HG03432 (cell line): ENCODE measurements at regions not wholly inside any gene's neighbourhood (a gene's known extent, or its start where the extent isn't known, plus 50 kb on each side); places are given as distances from the start of the nearest gene placed in this dataset.
"Not testable (repeated sequence)": the region's sequence is repeated elsewhere in the genome, so short reads cannot be mapped to it uniquely, and the experiment has no call there.

Experiments used
- ATAC-seq: cut with Tn5 transposase; IDR thresholded peaks from one replicate; pipeline ENCODE4 v1.9.1; 2021; ENCODE audit warnings: mild to moderate bottlenecking, moderate library complexity; ENCODE audit not compliant: unreplicated experiment

DNA sequence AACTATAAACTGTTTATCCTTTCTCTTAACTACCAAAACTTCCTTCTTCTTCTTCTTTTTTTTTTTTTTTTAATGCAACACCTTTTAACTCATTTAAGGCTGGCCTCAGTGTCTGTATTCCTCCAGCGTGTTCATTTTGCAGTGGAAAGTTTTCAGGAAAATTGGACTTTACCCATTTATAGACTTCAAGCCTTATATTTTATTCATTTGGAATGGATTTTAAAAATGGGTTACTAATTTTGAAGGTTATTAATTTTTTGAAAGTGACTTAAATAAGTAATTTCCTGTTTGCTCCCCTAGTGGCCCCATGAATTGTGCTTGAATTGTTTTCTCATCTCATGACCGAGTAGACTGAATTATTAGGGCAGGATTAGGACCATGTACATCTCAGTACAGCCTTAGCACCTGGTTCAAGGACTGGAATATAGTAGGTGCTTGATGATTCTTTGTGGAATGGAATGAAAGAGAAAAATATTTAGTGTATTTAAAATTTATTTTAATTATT lies 282.7 kb downstream of the ANKRD50 start:
- no peak for ATAC-seq

DNA sequence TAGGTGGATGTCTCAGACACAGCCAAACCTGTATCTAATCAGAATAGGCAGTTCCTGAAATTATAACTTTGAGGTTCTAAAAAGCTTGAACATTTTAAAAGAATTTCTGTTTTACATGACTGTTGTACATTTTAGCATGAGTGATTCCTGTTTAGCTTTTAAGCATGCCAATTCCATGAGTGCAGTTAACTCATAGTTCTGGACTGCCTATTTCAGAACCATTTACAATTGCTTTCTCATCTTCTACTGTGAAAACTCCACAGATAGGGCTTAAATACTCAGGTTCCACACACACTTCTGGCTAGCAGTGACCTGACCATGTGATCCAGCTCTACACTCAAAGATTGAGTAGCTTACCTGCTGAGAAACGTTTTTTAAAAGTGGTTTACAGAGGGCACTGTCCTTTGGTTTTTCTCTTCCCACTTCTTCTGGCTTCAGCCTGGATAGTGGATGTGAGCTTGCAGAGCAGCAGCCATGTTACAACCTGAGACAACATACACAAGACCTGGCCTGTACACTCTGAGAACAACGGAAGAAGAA lies 280.8 kb downstream of the ANKRD50 start:
- no peak for ATAC-seq

DNA sequence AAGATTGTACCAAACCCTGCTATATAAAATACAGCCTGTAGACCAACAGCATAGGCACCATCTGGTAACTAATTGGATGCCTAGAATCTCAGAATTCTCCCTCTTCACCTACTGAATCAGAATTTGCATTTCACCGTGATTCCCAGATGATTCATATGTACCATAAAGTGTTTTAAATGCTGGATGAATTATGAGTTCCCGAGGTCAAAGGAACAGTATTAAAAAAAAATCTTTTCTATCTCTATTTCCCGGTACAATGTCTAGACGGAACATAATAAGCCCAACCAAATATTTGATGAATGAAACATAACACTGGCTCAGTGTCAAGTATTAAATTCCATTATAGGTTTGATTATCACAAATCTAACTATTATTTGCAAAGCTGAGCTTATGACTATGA lies 280.0 kb downstream of the ANKRD50 start:
- no peak for ATAC-seq

DNA sequence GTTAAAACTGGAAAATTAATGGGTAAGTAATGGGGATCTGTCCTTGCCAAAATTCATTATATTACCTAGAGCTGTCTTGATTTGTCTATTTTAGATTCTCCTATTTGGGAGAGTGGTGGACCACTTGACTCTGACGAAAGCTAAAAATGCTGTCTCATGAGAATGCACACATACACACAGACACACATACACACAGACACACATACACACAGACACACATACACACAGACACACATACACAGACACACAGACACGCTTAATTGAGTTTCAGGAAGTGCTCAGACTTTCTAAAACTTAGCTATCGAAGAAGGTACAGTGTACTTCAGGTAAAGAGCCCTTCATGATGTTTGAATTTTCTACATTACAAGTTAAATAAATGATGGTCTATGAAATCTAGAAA lies 279.5 kb downstream of the ANKRD50 start:
- ATAC-seq: no peak

DNA sequence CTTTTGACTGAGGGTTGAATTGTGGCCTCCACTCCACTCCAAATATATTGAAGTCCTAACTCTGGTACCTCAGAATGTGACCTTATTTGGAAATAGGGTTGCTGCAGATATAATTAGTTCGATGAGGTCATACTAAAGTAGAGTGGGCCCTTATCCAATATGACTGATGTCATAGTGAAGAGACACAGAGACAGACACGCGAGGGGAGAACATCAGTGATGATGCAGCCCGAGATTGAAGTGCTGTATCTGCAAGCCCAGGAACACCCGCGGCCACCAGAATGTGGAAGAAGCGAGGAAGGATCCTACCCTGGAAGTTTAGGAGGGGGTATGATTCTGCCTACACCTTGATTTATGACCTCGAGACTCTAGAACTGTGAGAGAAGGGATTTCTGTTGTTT lies 279.0 kb downstream of the ANKRD50 start:
- ATAC-seq: no peak

DNA sequence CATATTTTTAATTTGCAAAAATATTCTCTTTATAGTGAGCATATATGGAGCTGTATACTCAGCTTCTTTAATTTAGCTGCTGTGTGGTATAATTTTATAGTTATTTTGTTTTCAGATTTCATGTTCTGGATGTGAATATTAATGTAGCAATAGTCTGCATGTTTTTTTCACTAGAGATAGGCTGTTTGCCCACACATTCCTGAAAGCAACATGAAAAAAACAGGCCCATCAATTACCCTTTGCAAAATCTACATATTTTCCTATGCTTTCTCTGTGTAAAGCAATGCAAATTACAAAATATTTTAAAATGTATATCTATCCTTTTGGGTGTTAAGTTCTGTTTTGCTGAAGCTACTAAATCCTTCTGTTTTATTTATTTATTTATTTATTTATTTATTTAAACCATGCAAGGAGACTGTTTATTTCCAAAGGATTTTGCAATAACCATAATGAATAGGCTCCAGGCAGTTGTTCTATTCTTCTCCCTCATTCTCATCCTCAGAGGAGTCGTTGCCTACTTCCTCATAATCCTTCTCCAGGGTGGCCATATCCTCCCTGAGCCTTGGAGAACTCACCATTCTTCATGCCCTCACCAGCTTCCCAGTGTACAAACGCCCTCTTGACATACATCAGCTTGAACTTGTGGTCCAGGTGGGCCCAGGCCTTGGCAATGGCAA lies 277.1 kb downstream of the ANKRD50 start:
- no peak for ATAC-seq

DNA sequence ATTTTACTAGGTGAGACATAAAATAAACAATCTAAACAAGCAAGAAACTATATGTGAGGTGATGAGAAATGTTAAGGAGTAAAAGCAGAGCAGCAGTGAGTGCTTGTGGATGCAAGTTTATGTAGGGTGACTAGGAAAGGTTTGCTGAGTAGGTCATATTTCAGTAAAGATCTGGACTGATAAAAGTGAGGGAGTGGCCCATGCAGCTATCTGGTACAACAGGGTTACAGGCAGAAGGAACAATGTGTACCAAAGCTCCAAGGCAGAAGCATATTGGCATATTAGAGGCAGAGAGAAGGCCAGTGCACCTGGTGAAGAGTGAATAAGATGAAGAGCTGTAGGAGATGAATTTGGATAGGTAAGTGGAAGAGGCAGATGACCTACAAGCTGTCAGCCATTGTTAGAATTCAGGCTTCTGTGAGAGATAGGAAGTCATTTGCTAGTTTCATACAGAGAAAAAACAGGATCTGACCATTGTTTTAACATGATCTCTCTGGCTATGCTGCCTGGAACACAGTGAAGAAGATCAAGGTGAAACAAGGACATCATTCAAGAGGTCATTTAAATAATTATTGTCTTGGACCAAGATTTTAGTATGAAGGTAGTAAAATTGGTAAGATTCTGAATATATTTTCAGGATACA lies 274.6 kb downstream of the ANKRD50 start:
- ATAC-seq: no peak

DNA sequence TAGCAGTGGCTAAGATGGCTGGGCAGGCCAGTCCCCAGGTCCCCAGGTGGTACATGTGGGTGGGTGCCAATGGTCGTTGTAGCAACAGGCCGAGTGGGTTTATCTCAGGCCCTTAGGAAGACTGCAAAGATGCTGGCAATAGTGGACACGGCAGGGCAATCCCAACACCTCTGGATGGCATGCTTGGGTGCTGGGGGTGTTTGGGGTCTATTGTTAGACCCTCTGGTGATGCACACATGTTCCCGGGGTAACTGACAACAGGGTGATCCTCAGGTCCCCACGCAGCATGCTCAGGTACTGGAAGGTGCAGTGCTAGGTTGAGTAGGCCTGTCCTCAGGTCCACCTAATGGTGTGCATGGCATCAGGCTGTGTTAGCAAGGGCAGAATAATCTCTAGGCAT lies 267.5 kb downstream of the ANKRD50 start:
- ATAC-seq: no peak

DNA sequence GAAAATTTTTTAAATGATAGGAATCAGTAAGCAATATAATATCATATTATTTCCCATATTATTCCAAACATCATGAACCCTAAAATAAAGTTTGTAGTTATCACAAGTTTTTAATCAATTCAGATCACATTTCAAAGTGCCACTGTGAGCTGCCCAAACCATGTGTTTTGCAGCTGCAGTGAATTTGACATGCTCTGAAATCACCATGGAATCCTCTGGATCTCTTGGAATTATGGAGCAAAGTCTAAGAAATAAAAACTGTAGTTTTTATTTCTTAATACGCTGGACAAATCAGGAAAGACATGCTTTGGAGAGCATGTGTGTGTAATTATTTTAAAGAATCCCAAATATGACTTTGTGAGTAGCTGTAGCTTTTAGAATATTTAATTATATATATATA lies 262.7 kb downstream of the ANKRD50 start:
- ATAC-seq: no peak

DNA sequence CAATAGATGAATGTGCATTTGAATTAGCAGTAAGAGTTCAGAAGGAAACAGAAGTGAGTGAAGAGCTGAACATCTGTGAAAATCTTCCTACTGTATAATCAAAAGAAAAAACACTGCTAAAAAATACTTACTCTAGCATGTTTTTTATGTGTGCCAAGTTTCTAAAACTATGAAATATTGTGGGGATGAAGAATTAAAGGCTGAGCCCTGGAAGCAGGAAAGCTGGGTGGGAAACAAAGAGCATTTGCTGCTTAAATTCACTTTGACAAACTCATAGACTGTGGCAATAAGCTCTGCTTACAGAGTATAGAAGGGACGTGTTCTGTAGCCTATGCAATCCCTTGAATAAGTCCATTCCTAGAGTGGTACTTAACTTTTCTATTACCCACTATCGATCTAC lies 261.7 kb downstream of the ANKRD50 start:
- no peak for ATAC-seq

DNA sequence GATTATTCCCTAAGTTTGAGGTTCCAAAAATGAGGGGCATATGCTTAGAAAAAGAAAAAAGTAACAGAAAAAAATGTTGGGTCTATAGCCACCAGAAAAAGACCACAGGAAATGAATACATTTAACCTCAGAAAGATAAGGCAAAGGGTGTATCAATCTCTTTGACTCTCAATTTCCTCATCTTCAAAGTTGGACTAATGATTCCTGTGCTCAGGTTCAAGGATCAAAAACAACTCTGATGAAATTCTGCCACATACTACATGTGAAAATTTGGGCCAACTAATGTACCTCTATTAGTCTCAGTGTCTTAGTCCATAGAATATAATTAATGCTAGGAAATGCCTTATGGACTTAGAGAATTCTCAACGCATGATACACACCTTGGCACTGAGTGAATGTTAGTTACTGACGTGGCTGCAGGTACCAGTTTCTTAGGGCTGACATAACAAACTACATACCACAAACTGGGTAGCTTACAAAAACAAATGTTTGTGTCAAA lies 257.7 kb downstream of the ANKRD50 start:
- ATAC-seq: no peak

DNA sequence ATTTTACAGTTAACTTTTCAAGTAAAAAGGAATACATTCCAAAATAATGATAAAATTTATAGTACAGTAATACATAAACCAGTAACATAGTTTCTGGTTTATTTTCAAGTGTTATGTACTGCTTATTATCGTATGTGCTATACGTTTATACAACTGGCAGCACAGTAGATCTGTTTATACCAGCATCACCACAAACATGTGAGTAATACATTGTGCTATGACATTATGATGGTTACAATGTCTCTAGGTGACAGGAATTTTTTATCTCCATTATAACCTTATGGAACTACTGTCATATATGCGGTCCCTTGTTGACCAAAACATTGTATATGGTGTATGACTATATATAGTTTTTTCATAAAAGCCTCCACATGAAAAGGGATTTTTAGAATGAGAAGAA lies 256.9 kb downstream of the ANKRD50 start:
- ATAC-seq: no peak

DNA sequence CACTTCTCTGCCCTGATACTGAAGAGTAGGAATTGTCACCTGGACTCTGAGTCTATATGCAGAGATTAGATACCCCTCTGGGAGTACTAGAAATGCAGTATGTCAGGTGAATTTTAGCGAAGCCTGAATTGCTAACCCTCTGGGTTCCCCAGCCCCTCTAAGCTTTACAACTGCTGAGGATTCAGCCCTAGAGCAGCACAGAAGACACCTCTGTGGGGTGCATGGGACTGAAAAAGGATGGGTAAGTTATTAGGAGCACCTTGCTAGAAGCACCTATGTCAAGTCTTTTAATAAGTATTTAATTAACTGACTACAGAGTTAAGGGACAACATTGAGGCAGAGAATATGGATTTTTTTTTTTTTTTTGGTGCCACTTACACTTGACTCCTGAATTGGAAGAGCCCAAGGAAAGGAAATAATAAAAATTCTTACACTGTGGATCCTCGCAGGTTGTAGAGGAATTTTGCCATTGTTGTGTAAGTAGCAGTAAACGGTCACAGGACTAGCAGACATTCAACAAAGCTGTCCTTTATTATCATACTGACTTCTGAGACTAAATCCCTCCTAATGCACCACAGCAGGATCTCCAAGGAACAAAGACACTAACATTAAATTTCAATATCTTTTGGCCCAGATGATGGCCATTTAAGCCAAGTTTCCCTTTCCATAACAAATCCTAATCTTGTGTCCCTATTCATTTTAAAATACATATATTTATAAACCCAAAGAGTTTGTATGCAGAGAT lies 253.2 kb downstream of the ANKRD50 start:
- ATAC-seq: no peak

DNA sequence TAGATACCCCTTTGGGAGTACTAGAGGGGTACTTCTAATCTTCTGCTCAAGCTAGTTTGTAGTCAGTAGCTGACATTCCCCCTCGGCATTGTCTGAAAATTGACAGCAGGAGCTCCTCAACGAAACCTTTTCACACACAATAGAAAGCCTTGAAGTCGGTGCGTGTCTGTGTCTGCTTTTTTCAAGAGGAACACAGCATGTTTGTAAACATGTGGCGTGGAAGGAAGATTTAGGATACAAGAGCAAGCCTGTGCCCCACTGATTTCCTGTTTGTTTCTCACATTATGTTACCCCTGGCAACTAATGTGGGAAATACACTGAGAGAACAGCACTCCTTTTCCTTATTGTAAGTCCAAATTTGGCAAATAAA lies 252.6 kb downstream of the ANKRD50 start:
- no peak for ATAC-seq

DNA sequence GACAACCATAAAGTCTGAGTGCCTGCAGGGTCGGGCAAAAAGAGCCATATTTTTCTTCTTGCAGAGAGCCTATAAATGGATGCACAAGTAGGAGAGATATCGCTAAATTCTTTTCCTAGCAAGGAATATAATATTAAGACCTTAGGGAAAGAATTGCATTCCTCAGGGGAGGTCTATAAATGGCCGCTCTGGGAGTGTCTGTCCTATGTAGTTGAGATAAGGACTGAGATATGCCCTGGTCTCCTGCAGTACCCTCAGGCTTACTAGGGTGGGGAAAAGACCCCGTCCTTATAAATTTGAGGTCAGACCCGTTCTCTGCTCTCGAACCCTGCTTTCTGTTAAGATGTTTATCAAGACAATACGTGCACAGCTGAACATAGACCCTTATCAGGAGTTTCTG lies 250.9 kb downstream of the ANKRD50 start:
- ATAC-seq: not testable (repeated sequence)

DNA sequence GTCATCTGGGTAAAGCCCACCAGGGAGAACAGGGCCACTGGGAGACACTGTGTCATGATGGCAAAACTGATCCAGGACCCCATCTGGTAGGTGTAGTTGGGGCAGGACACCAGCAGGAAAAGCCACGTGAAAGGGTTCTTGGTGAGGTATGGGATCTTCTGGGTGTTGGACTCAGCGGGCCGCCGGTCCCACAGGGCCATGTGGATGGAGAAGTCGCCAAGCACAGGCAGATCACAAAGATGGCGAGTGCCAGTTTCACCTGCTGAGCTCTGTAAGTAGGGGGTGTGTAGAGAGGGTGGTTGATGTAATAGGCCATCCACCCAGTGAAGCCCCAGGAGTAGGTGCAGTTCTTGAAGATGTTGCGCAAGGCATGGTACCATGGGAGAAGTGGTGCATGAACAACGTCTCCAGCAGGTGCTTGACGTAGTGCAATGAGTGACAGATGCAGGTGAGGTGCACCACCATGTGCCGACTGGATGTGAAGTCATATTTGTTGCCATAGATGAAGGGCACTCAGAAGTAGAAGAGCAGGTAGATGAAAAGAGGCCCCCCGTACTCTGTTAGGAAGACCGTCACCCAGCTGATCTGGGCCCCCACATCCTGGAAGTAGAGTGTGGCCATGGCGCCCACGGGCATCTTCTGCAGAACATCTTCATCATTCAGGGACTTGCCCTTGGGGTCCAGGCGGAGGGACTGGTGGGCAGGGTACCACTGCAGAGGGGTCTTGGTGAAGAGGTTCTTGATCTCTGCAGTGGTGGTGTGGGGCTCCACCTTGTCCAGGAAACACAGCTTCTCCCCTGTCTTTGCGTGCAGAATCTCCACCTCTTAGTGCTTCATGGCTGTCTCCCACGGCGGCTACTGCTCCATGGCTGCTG lies 249.3 kb downstream of the ANKRD50 start:
- ATAC-seq: no peak

DNA sequence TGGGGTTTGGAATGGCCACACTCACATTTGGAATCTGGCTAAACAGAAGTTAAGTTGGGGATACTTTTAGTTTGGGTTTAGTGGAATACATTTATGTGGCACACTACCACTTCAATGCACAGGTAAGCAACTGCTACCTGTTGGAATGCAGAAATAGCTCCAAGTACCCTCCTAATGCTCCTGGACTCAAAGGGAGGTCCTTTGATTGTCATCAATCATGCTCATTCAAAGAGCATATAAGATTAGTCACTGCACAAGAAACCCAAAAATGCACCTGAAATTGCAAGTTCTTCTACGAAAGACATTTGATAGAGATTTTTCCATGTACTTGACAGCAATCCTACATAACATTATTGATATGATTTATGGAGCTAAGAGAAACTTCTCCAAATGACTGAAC lies 247.7 kb downstream of the ANKRD50 start:
- no peak for ATAC-seq

DNA sequence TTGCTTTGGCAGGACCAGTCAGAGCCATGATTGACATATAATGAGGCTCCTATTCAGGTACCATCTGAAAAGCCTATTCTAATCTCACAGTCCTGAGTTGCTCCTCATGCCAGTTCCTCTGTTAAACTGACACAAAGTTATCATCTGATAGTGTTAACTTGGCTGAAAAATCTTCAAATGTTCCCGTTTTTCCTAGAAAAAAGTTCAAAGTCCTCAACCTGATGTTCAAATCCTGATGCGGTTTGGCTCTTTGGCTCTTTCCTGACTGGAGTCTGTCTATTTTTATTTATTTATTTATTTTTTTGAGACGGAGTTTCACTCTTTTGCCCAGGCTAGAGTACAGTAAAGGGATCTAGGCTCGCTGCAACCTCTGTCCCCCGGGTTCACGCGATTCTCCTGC lies 244.2 kb downstream of the ANKRD50 start:
- no peak for ATAC-seq

DNA sequence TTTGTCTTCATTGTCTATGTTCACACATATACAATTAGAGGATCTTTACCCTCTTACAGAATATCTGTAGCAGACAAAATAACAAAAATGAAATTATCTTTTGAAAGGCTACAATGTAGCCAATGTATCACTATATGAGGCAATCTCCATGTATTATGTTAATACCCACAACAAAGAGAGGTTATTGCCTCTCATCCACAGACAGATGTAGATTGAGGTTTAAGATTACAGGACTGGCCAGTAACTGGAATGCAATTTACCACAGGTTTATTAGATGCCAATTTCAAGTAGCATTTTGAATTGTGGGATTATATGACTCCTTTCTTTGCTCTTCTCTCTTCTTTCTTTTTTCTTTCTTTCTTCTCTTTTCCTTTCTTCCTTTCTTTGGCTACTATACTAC lies 242.6 kb downstream of the ANKRD50 start:
- ATAC-seq: no peak

DNA sequence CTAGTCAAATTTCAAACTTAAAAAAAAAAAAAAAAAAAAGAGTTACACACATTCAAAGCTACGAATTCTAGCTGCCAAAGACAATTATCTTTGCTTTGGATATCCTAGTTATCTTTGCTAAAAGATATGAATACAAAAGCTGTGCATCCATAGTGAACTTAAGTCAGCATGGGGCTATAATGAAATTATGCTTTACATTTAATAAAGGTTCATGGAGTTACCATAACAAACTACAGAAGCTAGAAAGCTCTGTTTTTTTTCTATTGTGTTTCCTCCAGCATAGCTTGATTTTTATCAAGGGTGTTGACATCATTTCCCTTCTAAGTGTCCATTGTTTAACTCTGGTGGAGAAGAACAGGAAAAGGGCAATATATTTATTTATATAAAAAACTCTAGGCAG lies 234.1 kb downstream of the ANKRD50 start:
- no peak for ATAC-seq

DNA sequence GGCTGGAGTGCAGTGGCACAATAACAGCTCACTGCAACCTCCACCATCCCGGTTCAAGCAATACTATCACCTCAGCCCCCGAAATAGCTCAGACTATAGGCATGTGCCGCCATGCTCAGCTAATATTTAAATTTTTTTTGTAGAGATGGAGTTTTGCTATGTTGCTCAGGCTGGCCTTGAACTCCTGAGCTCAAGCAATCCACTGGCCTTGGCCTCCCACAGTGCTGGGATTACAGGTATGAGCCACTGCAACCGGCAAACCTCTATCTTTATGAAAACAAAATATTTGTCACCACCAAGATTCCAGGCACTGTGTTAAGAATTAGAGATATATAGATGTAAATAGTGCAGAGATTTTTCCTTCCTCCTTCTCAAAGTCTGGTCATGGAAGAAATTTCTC lies 232.5 kb downstream of the ANKRD50 start:
- no peak for ATAC-seq
